ENCODE measurements at regions not wholly inside any gene's neighbourhood (a gene's known extent, or its start where the extent isn't known, plus 50 kb on each side); places are given as distances from the start of the nearest gene placed in this dataset.

- TF ChIP-seq, protein P1, sequence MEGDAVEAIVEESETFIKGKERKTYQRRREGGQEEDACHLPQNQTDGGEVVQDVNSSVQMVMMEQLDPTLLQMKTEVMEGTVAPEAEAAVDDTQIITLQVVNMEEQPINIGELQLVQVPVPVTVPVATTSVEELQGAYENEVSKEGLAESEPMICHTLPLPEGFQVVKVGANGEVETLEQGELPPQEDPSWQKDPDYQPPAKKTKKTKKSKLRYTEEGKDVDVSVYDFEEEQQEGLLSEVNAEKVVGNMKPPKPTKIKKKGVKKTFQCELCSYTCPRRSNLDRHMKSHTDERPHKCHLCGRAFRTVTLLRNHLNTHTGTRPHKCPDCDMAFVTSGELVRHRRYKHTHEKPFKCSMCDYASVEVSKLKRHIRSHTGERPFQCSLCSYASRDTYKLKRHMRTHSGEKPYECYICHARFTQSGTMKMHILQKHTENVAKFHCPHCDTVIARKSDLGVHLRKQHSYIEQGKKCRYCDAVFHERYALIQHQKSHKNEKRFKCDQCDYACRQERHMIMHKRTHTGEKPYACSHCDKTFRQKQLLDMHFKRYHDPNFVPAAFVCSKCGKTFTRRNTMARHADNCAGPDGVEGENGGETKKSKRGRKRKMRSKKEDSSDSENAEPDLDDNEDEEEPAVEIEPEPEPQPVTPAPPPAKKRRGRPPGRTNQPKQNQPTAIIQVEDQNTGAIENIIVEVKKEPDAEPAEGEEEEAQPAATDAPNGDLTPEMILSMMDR (IDR thresholded peaks at IDR 0.05), result no peak
- TF ChIP-seq POLR2A (IDR thresholded peaks at IDR 0.05), result no peak
These were observed 477.5 kb downstream of the NUF2 start for GRCh38 chr1:163799190-163799805.

Data from heart left ventricle (tissue), 13 donors.